ENCODE measurements at regions not wholly inside any gene's neighbourhood (a gene's known extent, or its start where the extent isn't known, plus 50 kb on each side); places are given as distances from the start of the nearest gene placed in this dataset.

- H3K4me3 ChIP-seq, result no peak overlapping the region
- intact Hi-C loops (cut with DNase I), result no loop called here
- peaks cover 1% of the 10 kb centered on the region for H3K4me1 ChIP-seq (ENCODE audit: insufficient read depth)
- 48 to 76% (median 74%) methylated on average over 5 to 6 of the region's 6 CpGs for WGBS, 3 donors
- no peaks in the 10 kb centered on the region for H3K27me3 ChIP-seq
- no peak overlapping the region for H3K27ac ChIP-seq
- H3K36me3 ChIP-seq, result no peaks in the 10 kb centered on the region
- H3K9me3 ChIP-seq, result no peaks in the 10 kb centered on the region
- TF ChIP-seq CTCF (IDR thresholded peaks at IDR 0.05), result no peak
- no peak for TF ChIP-seq EP300 (IDR thresholded peaks at IDR 0.05)
- DNase-seq, result no peak
Observed at GRCh38 chr20:51160821-51161220, 137.9 kb upstream of the KCNG1 start.

GRCh38 chr20:51159981-51160380, 137.1 kb upstream of the KCNG1 start:
- no peak for DNase-seq
- no peaks in the 10 kb centered on the region for H3K27me3 ChIP-seq
- no peaks in the 10 kb centered on the region for H3K9me3 ChIP-seq
- intact Hi-C loops (cut with DNase I), result no loop called here
- no peak overlapping the region for H3K4me3 ChIP-seq
- peaks cover 1% of the 10 kb centered on the region for H3K4me1 ChIP-seq (ENCODE audit: insufficient read depth)
- no peak overlapping the region for H3K27ac ChIP-seq
- TF ChIP-seq CTCF (IDR thresholded peaks at IDR 0.05) (no peak), POLR2A (IDR thresholded peaks at IDR 0.05) (no peak), EP300 (IDR thresholded peaks at IDR 0.05) (no peak)
- 42 to 57% (median 46%) methylated on average over 2 of the region's 2 CpGs for WGBS, 3 donors
- H3K36me3 ChIP-seq, result no peaks in the 10 kb centered on the region

- H3K27me3 ChIP-seq, result no peaks in the 10 kb centered on the region
- no peak overlapping the region for H3K27ac ChIP-seq
- no peak overlapping the region for H3K4me3 ChIP-seq
- WGBS, 3 donors, result 16 to 40% (median 19%) methylated on average over 8 of the region's 8 CpGs
- peaks cover 1% of the 10 kb centered on the region for H3K4me1 ChIP-seq (ENCODE audit: insufficient read depth)
- H3K36me3 ChIP-seq, result no peaks in the 10 kb centered on the region
- intact Hi-C loops (cut with DNase I), result no loop called here
- TF ChIP-seq CTCF (IDR thresholded peaks at IDR 0.05), result no peak
- no peak for TF ChIP-seq EP300 (IDR thresholded peaks at IDR 0.05)
- TF ChIP-seq POLR2A (IDR thresholded peaks at IDR 0.05), result no peak
- H3K9me3 ChIP-seq, result no peaks in the 10 kb centered on the region
- no peak for DNase-seq
Observed at GRCh38 chr20:51159303-51159702, 136.4 kb upstream of the KCNG1 start.

- no peak overlapping the region for H3K4me3 ChIP-seq
- DNase-seq, result no peak
- WGBS, 3 donors, result 61 to 72% (median 69%) methylated on average over 7 of the region's 7 CpGs
- H3K4me1 ChIP-seq (ENCODE audit: insufficient read depth), result peaks cover 1% of the 10 kb centered on the region
- no peaks in the 10 kb centered on the region for H3K27me3 ChIP-seq
- H3K27ac ChIP-seq, result no peak overlapping the region
- H3K9me3 ChIP-seq, result no peaks in the 10 kb centered on the region
- no peaks in the 10 kb centered on the region for H3K36me3 ChIP-seq
- intact Hi-C loops (cut with DNase I), result no loop called here
- TF ChIP-seq CTCF (IDR thresholded peaks at IDR 0.05) (no peak), EP300 (IDR thresholded peaks at IDR 0.05) (no peak), POLR2A (IDR thresholded peaks at IDR 0.05) (no peak)
Observed at GRCh38 chr20:51158226-51158625, 135.3 kb upstream of the KCNG1 start.
